Endodermal cell (in vitro differentiated cells): ENCODE measurements at regions not wholly inside any gene's neighbourhood (a gene's known extent, or its start where the extent isn't known, plus 50 kb on each side); places are given as distances from the start of the nearest gene placed in this dataset.

Experiments used
- DNase-seq: peaks from one replicate; pipeline ENCODE4 v3.0.0-alpha.2; 2017
- H3K27ac ChIP-seq: 2 replicates; pipeline ENCODE4 v1.5.1; 2013; ENCODE audit warnings: mild to moderate bottlenecking, low read depth, low read length, moderate library complexity
- H3K27me3 ChIP-seq: 2 replicates; pipeline ENCODE4 v1.6.1; 2013; ENCODE audit warnings: mild to moderate bottlenecking, low read length, moderate library complexity; ENCODE audit not compliant: insufficient read depth, control insufficient read depth, poor library complexity, severe bottlenecking
- H3K36me3 ChIP-seq: 2 replicates; pipeline ENCODE4 v1.7.0; 2013; ENCODE audit warnings: mild to moderate bottlenecking, low read length, moderate library complexity; ENCODE audit not compliant: control insufficient read depth, insufficient read depth
- H3K4me1 ChIP-seq: one replicate; pipeline ENCODE4 v1.7.0; 2013; ENCODE audit warnings: low read length; ENCODE audit not compliant: control insufficient read depth, insufficient read depth
- H3K4me3 ChIP-seq: 2 replicates; pipeline ENCODE4 v1.5.1; 2013; ENCODE audit warnings: mild to moderate bottlenecking, low read length, moderate library complexity
- H3K9ac ChIP-seq: 2 replicates; pipeline ENCODE4 v1.6.1; 2013; ENCODE audit warnings: mild to moderate bottlenecking, low read length, moderate library complexity; ENCODE audit not compliant: poor library complexity, severe bottlenecking; ENCODE audit errors: extremely low read depth
- H3K9me3 ChIP-seq: 2 replicates; pipeline ENCODE4 v1.6.1; 2013; ENCODE audit warnings: mild to moderate bottlenecking, low read length, moderate library complexity; ENCODE audit not compliant: control insufficient read depth
- H3K27ac Mint-ChIP-seq: 2 replicates; pipeline ENCODE4 v1.8.0; 2020; ENCODE audit warnings: mixed read lengths
- H3K27me3 Mint-ChIP-seq: 2 replicates; pipeline ENCODE4 v1.8.0; 2021; ENCODE audit warnings: mild to moderate bottlenecking, mixed read lengths; ENCODE audit not compliant: insufficient read depth
- H3K36me3 Mint-ChIP-seq: 2 replicates; pipeline ENCODE4 v1.8.0; 2020; ENCODE audit warnings: low read depth, mixed read lengths
- H3K4me1 Mint-ChIP-seq: 2 replicates; pipeline ENCODE4 v1.8.0; 2020; ENCODE audit warnings: mixed read lengths
- H3K4me3 Mint-ChIP-seq: 2 replicates; pipeline ENCODE4 v1.8.0; 2020; ENCODE audit warnings: mild to moderate bottlenecking, moderate library complexity, mixed read lengths
- H3K9me3 Mint-ChIP-seq: 2 replicates; pipeline ENCODE4 v1.8.0; 2020; ENCODE audit warnings: mild to moderate bottlenecking, mixed read lengths
- WGBS, 2 experiments: methylation state at CpG; one replicate each; pipeline versions ENCODE4 v1.1.5 to v1.1.7; 2013; ENCODE audit warnings: missing lambda C conversion rate in 2 of 2, mixed read lengths in 1 of 2; ENCODE audit not compliant: insufficient coverage in 1 of 2, insufficient read length in 1 of 2; 5-methylcytosine and 5-hydroxymethylcytosine counted together
- TF ChIP-seq, protein P1 (sequence below): fragments of 200-600 bp; sonication (generic); conservative IDR thresholded peaks from 2 replicates; pipeline ENCODE4 v1.5.0; 2021; ENCODE audit warnings: antibody characterized with exemption, mild to moderate bottlenecking

- Mint-ChIP-seq H3K4me1 (no peaks in the 10 kb centered on the region), H3K9me3 (peaks cover 13% of the 10 kb centered on the region), H3K4me3 (no peak overlapping the region), H3K27me3 (no peaks in the 10 kb centered on the region), H3K27ac (no peak overlapping the region), H3K36me3 (peaks cover 2% of the 10 kb centered on the region)
- no peak overlapping the region for H3K27ac ChIP-seq
- DNase-seq: no peak
- H3K9ac ChIP-seq: no peak overlapping the region
- H3K9me3 ChIP-seq: peaks cover 10% of the 10 kb centered on the region
- TF ChIP-seq, protein P1, sequence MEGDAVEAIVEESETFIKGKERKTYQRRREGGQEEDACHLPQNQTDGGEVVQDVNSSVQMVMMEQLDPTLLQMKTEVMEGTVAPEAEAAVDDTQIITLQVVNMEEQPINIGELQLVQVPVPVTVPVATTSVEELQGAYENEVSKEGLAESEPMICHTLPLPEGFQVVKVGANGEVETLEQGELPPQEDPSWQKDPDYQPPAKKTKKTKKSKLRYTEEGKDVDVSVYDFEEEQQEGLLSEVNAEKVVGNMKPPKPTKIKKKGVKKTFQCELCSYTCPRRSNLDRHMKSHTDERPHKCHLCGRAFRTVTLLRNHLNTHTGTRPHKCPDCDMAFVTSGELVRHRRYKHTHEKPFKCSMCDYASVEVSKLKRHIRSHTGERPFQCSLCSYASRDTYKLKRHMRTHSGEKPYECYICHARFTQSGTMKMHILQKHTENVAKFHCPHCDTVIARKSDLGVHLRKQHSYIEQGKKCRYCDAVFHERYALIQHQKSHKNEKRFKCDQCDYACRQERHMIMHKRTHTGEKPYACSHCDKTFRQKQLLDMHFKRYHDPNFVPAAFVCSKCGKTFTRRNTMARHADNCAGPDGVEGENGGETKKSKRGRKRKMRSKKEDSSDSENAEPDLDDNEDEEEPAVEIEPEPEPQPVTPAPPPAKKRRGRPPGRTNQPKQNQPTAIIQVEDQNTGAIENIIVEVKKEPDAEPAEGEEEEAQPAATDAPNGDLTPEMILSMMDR: no peak
- H3K36me3 ChIP-seq: no peaks in the 10 kb centered on the region
- H3K27me3 ChIP-seq: no peaks in the 10 kb centered on the region
- H3K4me3 ChIP-seq: no peak overlapping the region
- no peaks in the 10 kb centered on the region for H3K4me1 ChIP-seq
Observed at GRCh38 chr10:9860045-9860444, 1157.6 kb upstream of the CELF2 start.

GRCh38 chr10:9863559-9864121 is 1154.0 kb upstream of the CELF2 start:
- no peak for DNase-seq
- Histone ChIP-seq H3K27me3 (no peaks in the 10 kb centered on the region), H3K36me3 (no peaks in the 10 kb centered on the region), H3K4me1 (no peaks in the 10 kb centered on the region), H3K9ac (no peak overlapping the region), H3K27ac (no peak overlapping the region), H3K4me3 (no peak overlapping the region), H3K9me3 (no peaks in the 10 kb centered on the region)
- H3K27me3 Mint-ChIP-seq: no peaks in the 10 kb centered on the region
- no peak overlapping the region for H3K4me3 Mint-ChIP-seq
- no peaks in the 10 kb centered on the region for H3K36me3 Mint-ChIP-seq
- no peak overlapping the region for H3K27ac Mint-ChIP-seq
- no peaks in the 10 kb centered on the region for H3K4me1 Mint-ChIP-seq
- TF ChIP-seq, protein P1: no peak
- 92 to 95% methylated on average over 6 to 9 of the region's 9 CpGs for WGBS, 2 experiments
- H3K9me3 Mint-ChIP-seq: no peaks in the 10 kb centered on the region

- whole genome bisulfite sequencing, 2 experiments: 88 to 89% methylated on average over 1 to 2 of the region's 2 CpGs
- H3K9me3 Mint-ChIP-seq: no peaks in the 10 kb centered on the region
Observed at GRCh38 chr10:9868499-9868898, 1149.2 kb upstream of the CELF2 start.

More at GRCh38 chr10:9868499-9868898, 1149.2 kb upstream of the CELF2 start:
- H3K36me3 ChIP-seq: no peaks in the 10 kb centered on the region
- no peaks in the 10 kb centered on the region for H3K27me3 ChIP-seq
- no peaks in the 10 kb centered on the region for H3K36me3 Mint-ChIP-seq
- no peak overlapping the region for H3K9ac ChIP-seq
- no peak overlapping the region for H3K27ac Mint-ChIP-seq
- no peaks in the 10 kb centered on the region for H3K4me1 ChIP-seq
- no peak overlapping the region for H3K27ac ChIP-seq
- no peaks in the 10 kb centered on the region for H3K9me3 ChIP-seq
- no peak overlapping the region for H3K4me3 Mint-ChIP-seq
- TF ChIP-seq, protein P1: peak; percentile 40
- DNase-seq: no peak
- no peak overlapping the region for H3K4me3 ChIP-seq
- H3K27me3 Mint-ChIP-seq: no peaks in the 10 kb centered on the region
- H3K4me1 Mint-ChIP-seq: no peaks in the 10 kb centered on the region
